Activated CD4-positive, alpha-beta T cell treated with anti-CD3 and anti-CD28 coated beads, Interleukin-2, Interleukin-6, amounts not matched to agents 100 ng/mL and 50 ng/mL, durations not matched to agents 16 hours and 8 hours (primary cell): ENCODE measurements at regions not wholly inside any gene's neighbourhood (a gene's known extent, or its start where the extent isn't known, plus 50 kb on each side); places are given as distances from the start of the nearest gene placed in this dataset.

Experiments
- DNase-seq: peaks from one replicate; pipeline ENCODE4 v3.0.0-alpha.2; 2020

DNA sequence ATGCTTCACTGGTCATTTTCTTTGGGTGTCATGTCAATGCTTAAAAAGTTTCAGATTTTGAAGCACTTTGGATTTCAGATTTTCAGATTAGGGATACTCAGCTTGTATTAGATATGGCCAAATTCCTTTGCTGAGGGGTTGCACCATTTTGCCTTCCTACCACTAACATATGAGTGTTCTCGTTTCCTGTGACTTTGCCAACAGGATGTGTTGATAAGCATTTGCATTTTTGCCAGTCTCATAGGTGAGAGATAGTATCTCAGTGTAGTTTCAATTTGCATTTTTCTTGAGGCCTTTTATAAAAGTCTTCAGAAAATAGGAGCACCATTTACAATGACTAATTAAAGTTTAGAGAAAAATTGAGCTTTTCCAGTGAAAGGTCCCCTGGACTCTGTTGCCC is 71.6 kb upstream of the CLCN4 start:
- peak; percentile 62 for DNase-seq

DNA sequence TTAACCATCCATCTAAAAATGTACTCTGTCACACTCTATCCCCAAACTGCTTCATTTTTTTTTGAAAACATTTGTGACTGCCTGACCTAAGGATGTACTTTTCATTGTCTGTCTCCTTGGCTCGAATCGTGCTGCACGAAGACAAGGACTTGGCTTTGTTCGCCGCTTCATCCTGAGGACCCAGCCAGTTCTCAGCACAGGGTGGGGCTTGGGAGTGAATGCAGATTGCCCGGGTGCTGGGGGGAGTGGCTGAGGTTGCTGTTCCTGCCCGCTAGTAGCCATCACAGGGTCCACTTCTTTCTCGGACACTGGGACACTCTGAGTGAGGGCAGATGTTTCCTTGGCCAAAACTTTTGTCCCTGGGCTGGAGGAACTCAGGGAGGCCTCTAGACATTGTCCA is 70.1 kb upstream of the CLCN4 start:
- no peak for DNase-seq

DNA sequence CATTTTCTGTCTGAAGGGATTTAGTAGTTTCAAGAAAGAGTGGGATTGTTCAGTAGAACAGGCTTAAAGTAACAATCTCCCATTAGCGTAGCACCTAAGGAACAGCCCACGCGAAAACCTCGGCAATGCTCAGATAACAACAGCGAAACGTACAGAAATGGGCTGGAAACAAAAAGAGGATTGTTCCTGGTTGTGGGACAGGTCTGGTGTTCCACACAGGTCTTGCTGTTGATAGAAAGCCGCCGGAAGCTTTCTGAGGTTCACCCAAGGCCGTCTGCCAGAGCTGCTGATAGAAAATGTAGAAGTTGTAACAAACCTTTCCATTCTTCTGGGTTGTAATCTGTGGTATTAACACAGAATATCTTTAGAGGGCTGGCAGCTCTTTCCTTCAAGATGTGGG is 69.4 kb upstream of the CLCN4 start:
- DNase-seq = no peak

DNA sequence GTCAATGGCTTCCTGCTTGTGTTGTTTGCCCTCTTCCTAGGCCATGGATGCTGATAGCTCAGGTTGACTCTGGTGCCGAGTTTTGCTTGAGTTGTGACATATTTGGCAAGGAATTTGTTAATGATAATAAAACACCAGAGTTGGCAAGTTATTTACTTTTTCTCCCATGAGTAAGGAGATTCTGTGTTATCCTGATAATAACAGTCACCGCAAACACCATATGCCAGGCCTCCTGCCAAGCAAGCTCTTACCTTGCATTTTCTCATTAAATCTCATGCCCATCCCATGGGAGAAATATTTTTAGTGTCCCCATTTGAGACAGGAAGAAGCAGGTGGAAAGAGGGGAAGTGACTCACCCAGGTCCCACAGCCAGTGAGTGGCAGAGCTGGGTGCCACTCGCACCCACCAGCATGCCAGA is 67.4 kb upstream of the CLCN4 start:
- DNase-seq = no peak

DNA sequence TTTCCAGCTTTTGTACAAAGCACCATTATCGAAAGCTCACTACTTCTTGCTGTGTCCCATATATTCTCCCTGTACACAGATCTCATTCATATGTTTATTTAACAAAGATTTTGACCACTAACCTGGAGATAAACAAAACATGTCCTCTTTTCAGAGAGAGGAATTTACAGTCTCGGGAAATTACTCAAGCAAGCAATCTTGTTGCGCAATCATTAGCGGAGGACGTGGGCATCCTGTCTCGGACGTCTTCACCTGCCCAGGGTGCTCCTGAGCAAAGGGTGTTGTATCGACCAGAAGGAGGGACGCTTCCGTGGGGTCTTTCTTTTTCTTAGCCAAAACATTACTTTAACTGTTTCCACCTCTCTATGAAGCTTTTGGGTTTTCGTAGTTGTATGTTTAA is 66.5 kb upstream of the CLCN4 start:
- no peak for DNase-seq

DNA sequence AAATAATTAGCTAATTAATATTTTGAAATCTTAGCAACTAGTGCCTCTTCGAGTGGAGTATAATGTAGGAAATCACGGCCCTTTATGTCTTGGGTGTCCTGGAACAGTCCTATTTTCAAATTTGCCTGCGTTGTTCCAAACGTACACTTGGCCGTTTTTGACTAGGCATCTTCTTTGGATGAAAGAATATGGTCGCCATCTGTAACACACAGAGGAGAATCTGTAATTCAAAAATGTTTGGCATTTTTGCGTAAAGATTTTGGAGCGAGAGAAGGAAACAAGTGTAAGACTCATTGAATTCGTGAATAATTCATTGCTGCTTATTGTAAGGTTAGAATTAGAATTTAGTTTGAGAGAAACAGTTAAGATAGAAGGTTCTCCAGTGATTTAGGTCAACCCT is 61.5 kb upstream of the CLCN4 start:
- DNase-seq = no peak

DNA sequence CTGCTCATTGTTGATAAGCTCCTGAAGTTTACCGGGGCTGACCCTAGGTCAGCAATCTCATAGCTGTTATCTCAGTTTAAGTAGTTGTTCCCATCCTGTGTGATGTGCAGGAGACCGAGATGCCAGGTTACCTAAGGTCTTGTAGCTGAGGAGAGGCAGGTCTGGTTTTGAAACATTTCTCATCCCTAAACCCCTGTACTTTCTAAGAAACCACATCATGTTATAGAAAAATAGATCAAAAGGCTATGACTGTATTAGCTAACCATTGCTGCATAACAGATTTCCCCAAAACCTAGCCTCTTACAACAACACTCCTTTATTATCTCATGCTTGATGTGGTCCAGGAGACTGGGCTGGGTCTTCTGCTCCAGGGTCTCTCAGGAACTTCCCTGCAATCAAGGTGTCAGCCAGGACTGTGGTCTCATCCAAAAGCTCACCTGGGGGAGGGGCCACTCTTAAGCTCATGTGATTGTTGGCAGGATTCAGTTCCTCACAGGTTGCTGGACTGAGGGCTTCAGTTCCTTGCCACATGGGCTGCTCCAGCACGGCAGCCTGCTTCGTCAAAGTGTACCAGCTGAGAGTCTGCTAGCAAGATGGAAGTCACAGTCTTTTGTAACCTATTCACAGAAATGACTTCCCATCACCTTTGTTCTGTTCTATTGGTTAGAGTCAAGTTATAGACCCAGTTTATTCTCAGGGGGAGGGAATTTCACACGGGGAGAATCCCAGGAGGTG is 60.9 kb upstream of the CLCN4 start:
- no peak for DNase-seq

DNA sequence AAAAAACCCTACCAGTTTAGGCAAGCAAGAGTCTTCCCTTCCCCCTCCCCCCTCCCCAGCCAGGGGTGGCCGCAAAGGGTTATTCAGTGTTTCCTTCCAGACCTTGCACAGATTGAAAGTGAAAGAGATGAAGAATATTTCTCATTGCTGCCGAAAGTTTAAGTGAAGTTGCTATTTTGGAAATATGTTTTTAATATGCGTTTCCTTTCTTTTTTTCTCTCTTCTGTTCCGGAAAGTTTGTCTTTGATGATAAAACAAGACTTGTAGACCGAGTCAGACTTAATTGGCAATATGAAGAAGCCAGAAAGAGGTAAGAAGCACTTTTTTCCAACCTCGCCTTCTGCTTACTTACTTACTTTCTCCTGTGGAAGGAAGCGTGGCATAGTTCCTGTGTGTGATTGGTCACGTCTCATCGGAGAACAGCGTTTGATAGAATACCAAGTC is 58.5 kb upstream of the CLCN4 start:
- DNase-seq = peak; percentile 78

DNA sequence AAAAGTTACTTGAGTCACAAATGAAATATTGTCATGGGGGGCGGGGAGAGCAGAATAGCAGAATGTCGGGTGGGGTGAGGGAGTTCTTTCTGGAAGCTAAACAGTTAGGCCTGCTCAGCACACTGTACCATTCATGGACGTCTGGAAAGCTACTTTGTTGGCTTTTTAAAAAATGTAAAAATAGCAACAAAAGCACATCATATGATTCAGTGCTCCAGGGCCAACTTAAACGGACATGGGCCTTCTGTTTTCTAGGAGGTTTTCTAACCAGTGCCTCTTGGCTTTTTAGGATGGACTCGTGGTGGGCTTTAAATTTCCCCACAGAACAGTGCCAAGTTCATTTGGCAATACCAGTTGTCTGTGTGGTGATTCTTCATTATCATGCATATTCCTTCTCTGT is 57.4 kb upstream of the CLCN4 start:
- no peak for DNase-seq

DNA sequence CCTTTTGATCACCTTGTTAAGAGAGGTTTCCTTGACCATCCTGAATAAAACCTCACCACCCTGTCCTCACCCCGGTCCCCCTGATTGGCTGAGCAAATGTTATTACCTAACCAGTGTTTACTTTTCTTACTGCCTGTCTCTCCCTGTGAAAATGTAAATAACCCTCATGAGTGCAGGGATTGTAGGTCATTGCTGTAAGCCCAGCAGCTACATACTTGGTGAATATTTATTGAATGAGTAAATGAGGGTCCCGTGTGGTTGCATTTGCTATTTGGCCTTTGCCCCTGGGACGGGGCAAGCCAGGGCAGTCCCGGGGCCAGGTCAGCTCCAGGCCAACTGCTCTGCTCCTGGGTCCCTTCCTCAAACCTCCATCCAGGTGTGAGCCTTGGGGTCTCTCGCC is 55.5 kb upstream of the CLCN4 start:
- no peak for DNase-seq

DNA sequence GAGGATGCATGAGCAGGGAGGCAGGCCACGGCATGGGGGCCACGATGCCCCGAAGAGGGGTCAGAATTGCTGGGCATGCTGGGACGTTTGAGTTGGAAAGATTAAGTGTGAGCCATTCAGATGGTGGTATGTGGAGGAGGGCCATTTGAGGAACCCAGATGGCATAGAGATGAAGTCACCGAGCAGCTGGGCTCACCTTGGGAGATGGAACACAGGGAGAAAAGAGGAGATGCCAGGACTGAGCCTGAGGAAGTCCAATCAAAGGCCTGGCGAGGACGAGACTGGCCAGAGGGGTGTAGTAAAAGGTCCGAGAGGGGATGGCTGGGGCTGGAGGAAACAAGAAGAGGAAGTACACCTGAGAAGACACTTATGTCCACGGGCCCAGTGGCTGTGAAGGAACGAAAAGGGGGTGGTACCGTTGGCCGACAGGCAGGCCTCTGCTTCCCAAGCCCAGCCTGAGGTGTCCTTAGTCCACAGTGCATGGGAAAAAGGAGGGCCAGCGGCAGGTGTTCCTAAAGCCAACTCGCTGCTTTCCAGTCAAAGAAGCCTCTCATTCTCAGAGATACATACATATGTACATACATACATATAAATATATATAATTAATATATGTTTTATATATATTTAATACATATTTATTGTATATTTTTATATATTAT is 54.6 kb upstream of the CLCN4 start:
- DNase-seq = no peak

DNA sequence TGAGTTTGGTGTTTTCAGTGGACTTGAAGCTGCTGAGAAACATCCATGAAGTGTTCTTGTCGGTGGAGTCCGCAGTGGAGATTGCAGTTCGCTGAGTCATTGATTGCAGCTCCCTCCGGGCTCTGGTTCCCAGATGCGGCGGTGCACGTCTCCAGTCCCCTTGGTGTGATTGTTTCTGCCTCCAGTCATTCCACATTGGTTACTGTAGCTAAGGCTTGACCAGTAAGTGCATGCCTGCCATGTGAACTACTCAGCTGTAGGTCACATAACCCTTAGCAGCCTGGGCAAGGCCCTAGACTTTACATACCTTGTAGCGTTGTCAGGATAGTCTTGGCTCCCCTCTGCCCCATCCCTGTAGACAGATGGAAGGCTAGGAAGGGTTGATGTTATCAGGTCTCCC is 53.8 kb upstream of the CLCN4 start:
- no peak for DNase-seq

DNA sequence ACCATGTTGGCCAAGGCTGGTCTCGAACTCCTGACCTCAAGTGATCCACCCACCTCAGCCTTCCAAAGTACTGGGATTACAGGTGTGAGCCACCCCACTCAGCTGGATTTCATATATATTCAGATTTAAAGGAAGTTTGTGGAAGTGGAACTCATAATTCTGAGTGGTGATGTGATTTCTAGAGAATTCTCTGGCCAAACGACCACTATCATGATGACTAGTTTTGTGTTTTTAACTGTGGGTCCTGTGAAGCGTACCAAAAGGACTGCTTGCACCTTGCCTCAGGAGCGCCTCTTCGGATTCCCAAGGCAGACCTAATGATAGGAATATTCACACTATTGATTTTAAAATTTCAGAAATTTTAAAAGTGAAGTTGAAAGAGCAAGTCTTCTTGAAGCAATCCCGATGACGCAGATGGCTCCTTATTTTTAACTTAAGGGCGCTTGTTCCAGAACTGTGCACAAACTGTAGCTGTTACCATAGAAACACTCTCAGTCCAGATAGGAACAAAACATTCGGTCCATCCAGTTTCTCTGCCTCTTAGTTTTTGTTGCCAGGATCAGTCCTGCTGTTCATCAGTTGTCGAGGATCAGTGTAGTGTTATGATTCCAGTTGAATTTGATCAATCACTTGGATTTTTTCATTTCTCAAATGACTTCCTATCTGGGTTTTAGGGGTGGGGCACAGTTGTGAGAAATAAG is 51.7 kb upstream of the CLCN4 start:
- no peak for DNase-seq

DNA sequence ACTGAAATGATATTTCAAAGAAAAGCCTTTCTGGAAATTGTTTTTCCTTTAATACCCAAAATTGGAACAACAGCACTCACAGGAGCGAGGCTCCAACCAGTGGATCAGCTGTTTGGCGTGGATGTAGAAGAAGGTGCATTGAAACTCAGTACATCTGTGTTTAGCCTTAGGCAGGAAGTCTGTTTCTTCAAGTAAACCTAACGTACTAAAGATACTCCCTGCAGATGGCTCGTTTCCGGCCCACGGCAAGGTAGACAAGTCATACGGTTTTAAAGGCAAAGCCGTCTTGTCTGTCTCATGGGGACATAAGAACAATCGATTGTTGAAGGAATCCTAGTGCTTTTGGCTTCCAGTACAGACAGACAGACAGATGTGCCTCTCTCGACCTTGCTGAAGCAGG is 50.0 kb upstream of the CLCN4 start:
- DNase-seq = peak; percentile 60
